Naive B cell (primary cell): ENCODE measurements at regions not wholly inside any gene's neighbourhood (a gene's known extent, or its start where the extent isn't known, plus 50 kb on each side); places are given as distances from the start of the nearest gene placed in this dataset.

ENCODE experiments used
- ATAC-seq, 2 donors: fragments of 150-1000 bp; cut with Tn5 transposase; 2 replicates each; pipeline ENCODE4 v1.10.0; 2021; ENCODE audit warnings: low read depth in 2 of 2, mild to moderate bottlenecking in 2 of 2, moderate library complexity in 2 of 2
- DNase-seq: peaks from one replicate; pipeline ENCODE4 v3.0.0; 2022
- H3K27ac Mint-ChIP-seq, 6 donors: one replicate each; pipeline ENCODE4 v1.8.0; 2020 to 2022; ENCODE audit warnings: mild to moderate bottlenecking in 6 of 6, mixed read lengths in 6 of 6, moderate library complexity in 5 of 6, inconsistent platforms in 2 of 6
- H3K27me3 Mint-ChIP-seq, 3 donors: one replicate each; pipeline ENCODE4 v1.8.0; 2021 to 2022; ENCODE audit warnings: mixed read lengths in 3 of 3, mild to moderate bottlenecking in 1 of 3
- H3K36me3 Mint-ChIP-seq, 2 donors: one replicate each; pipeline ENCODE4 v1.8.0; 2020 to 2022; ENCODE audit warnings: mixed read lengths in 2 of 2, inconsistent platforms in 1 of 2, mild to moderate bottlenecking in 1 of 2
- H3K4me1 Mint-ChIP-seq, 3 donors: one replicate each; pipeline ENCODE4 v1.8.0; 2020 to 2022; ENCODE audit warnings: mixed read lengths in 3 of 3, inconsistent platforms in 1 of 3, mild to moderate bottlenecking in 1 of 3, moderate library complexity in 1 of 3
- H3K4me3 Mint-ChIP-seq, 8 donors: one replicate each; pipeline ENCODE4 v1.8.0; 2020 to 2022; ENCODE audit warnings: mild to moderate bottlenecking in 8 of 8, mixed read lengths in 8 of 8, moderate library complexity in 8 of 8, inconsistent platforms in 2 of 8
- H3K9me3 Mint-ChIP-seq, 7 donors: one replicate each; pipeline ENCODE4 v1.8.0; 2020 to 2022; ENCODE audit warnings: mixed read lengths in 7 of 7, mild to moderate bottlenecking in 5 of 7, inconsistent platforms in 2 of 7, moderate library complexity in 1 of 7

GRCh38 chr12:84692071-84692470 lies 220.5 kb downstream of the SLC6A15 start:
- H3K36me3 Mint-ChIP-seq = no peaks in the 10 kb centered on the region
- H3K27ac Mint-ChIP-seq = no peak overlapping the region
- DNase-seq = no peak
- no peaks in the 10 kb centered on the region for H3K27me3 Mint-ChIP-seq
- H3K4me1 Mint-ChIP-seq = no peaks in the 10 kb centered on the region
- H3K4me3 Mint-ChIP-seq = no peak overlapping the region
- peaks cover 0 to 3% (median 0%) of the 10 kb centered on the region in 7 donors for H3K9me3 Mint-ChIP-seq
- no peak for ATAC-seq

DNA sequence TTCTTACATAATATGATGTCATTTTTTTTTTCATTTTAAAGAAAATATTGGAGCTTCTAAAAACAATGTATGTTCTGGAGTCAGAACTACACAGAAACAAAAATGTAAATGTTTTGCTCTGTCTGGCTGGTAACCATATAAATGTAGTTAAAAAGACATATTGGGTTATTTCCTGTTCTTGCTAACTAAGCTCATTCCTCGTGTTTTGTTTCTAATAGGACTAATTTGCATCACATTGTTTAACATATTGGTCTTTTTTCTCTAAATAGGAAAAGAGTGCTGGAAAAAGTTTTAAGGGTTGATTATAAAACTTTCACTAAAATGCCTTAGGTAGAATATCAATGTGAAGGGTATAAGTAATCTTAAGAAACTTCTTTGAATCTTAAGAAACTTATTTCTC lies 221.3 kb downstream of the SLC6A15 start:
- Mint-ChIP-seq H3K4me3 (no peak overlapping the region), H3K9me3 (peaks cover 0 to 3% (median 0%) of the 10 kb centered on the region in 7 donors), H3K36me3 (no peaks in the 10 kb centered on the region), H3K27me3 (no peaks in the 10 kb centered on the region), H3K4me1 (no peaks in the 10 kb centered on the region), H3K27ac (no peak overlapping the region)
- DNase-seq = no peak
- no peak for ATAC-seq

GRCh38 chr12:84689638-84690037 lies 223.0 kb downstream of the SLC6A15 start:
- Mint-ChIP-seq H3K27ac (no peak overlapping the region), H3K9me3 (peaks cover 0 to 3% (median 0%) of the 10 kb centered on the region in 7 donors), H3K4me3 (no peak overlapping the region), H3K36me3 (no peaks in the 10 kb centered on the region), H3K4me1 (no peaks in the 10 kb centered on the region), H3K27me3 (no peaks in the 10 kb centered on the region)
- DNase-seq (no peak), ATAC-seq (no peak)

GRCh38 chr12:84685379-84685778 lies 227.2 kb downstream of the SLC6A15 start:
- H3K27me3 Mint-ChIP-seq = no peaks in the 10 kb centered on the region
- no peak for DNase-seq
- no peak overlapping the region for H3K27ac Mint-ChIP-seq
- H3K9me3 Mint-ChIP-seq = peaks cover 0 to 5% (median 0%) of the 10 kb centered on the region in 7 donors
- ATAC-seq = no peak
- no peak overlapping the region for H3K4me3 Mint-ChIP-seq
- no peaks in the 10 kb centered on the region for H3K36me3 Mint-ChIP-seq
- no peaks in the 10 kb centered on the region for H3K4me1 Mint-ChIP-seq

GRCh38 chr12:84676787-84677186 lies 235.8 kb downstream of the SLC6A15 start:
- ATAC-seq = no peak
- Mint-ChIP-seq H3K4me1 (no peaks in the 10 kb centered on the region), H3K27ac (no peak overlapping the region), H3K9me3 (peaks cover 0 to 5% (median 0%) of the 10 kb centered on the region in 7 donors), H3K4me3 (no peak overlapping the region), H3K36me3 (no peaks in the 10 kb centered on the region), H3K27me3 (no peaks in the 10 kb centered on the region)
- no peak for DNase-seq

DNA sequence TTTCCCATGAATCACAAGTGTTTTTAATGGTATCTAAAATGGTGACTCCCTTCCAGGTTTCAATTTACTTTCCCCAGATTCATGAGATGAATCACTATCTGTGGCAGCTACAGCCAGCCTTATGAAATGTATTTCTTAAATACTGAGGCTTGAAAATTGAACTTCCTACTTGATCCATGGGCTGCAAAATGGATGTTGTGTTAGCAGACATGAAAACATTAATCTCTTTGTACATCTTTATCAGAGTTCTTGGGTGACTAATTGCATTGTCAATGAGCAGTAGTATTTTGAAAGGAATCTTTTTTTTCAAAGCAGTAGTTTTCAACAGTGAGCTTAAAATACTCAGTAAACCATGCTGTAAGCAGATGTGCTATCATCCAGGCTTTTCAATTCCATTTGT lies 250.8 kb downstream of the SLC6A15 start:
- no peak overlapping the region for H3K27ac Mint-ChIP-seq
- H3K27me3 Mint-ChIP-seq = no peaks in the 10 kb centered on the region
- DNase-seq = no peak
- ATAC-seq = no peak
- no peak overlapping the region for H3K4me3 Mint-ChIP-seq
- H3K36me3 Mint-ChIP-seq = no peaks in the 10 kb centered on the region
- no peaks in the 10 kb centered on the region for H3K4me1 Mint-ChIP-seq
- H3K9me3 Mint-ChIP-seq = peaks cover 0 to under 1% (median 0%) of the 10 kb centered on the region in 7 donors

DNA sequence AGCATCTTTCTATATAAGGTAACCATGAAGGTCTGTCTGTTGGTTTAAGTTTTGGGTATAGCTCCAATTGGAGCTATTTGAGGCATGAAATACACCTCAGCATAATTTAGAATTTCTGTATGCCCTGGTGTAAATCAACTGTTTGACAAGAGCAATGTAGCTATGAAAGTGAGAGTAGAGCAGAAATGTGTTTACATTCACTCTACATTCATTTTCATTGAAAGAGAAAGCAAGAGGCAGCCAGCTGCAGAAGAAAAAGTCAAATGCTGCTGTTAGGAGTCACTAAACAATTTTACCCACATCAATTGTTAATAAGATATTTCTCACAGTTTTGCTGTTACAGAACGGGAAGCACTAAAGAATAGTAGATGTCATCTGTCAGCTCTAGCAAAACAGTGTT lies 252.5 kb downstream of the SLC6A15 start:
- Mint-ChIP-seq H3K4me1 (no peaks in the 10 kb centered on the region), H3K27ac (no peak overlapping the region), H3K36me3 (no peaks in the 10 kb centered on the region), H3K4me3 (no peak overlapping the region), H3K9me3 (peaks cover 0 to 1% (median 0%) of the 10 kb centered on the region in 7 donors), H3K27me3 (no peaks in the 10 kb centered on the region)
- DNase-seq (no peak), ATAC-seq (no peak)

DNA sequence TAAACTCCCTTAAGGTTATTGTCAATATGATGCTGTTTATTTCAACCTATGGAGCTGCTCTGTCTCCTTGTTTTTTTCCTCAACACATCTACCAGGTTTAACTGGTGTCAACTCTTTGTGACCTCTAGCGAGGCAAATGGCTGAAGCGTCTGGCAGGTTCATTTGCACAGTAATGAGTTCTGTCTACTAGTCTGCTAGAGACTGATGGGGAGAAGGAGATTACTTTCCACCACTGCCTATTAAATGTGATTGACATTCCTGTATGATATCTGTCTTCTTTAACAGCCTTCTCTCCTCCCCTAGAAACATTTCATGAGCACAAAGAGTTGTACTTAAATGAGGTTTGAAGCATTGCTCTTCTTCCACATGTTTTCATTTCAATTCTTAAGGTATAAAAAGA lies 253.7 kb downstream of the SLC6A15 start:
- Mint-ChIP-seq H3K27me3 (no peaks in the 10 kb centered on the region), H3K4me1 (no peaks in the 10 kb centered on the region), H3K36me3 (no peaks in the 10 kb centered on the region), H3K4me3 (no peak overlapping the region), H3K27ac (no peak overlapping the region), H3K9me3 (peaks cover 0 to 1% (median 0%) of the 10 kb centered on the region in 7 donors)
- DNase-seq (no peak), ATAC-seq (no peak)

DNA sequence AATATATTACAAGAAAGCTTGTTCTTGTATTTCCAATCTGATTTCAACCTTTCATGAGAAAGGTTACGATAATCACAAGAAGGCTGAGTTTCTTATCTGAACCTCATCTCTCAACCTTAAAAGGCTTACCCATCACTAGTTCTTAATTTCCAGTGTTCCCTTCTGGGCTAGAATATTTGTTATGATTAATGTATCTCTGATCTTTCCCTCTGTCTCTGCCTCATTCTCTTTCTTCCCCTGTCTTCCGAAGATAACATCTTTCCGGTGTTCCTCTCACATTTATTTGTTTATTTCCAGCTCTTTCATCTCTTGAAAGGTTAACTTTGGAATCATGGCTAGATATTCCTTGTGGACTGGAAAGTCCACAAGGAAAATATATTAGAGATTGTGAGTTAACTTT lies 255.9 kb downstream of the SLC6A15 start:
- H3K4me3 Mint-ChIP-seq = no peak overlapping the region
- H3K4me1 Mint-ChIP-seq = no peaks in the 10 kb centered on the region
- H3K9me3 Mint-ChIP-seq = peaks cover 0 to 1% (median 0%) of the 10 kb centered on the region in 7 donors
- no peaks in the 10 kb centered on the region for H3K27me3 Mint-ChIP-seq
- ATAC-seq (no peak), DNase-seq (no peak)
- H3K36me3 Mint-ChIP-seq = no peaks in the 10 kb centered on the region
- H3K27ac Mint-ChIP-seq = no peak overlapping the region

DNA sequence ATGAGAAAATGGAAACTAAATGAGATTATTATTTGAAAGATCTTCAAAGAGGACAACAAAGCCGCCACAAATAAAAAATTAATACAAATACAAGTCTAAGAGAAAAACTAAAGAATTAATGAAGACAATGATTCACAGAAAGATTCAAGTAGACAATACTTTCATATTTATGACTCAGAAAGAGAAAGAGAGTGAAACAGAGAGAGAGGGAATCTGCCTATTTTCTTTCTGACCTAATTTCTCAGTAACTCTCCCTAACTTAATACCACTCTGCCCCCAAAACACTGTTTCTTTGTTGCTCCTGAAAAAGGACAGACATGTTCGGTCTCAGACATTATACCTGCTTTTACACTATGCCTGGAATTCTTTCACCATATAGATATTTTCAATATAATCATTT lies 259.1 kb downstream of the SLC6A15 start:
- no peak for ATAC-seq

GRCh38 chr12:84648425-84648824 lies 264.2 kb downstream of the SLC6A15 start:
- H3K9me3 Mint-ChIP-seq = peaks cover 0 to 1% (median 0%) of the 10 kb centered on the region in 7 donors
- H3K27ac Mint-ChIP-seq = no peak overlapping the region
- DNase-seq (no peak), ATAC-seq (no peak)
- H3K4me3 Mint-ChIP-seq = no peak overlapping the region
- H3K27me3 Mint-ChIP-seq = no peaks in the 10 kb centered on the region
- no peaks in the 10 kb centered on the region for H3K36me3 Mint-ChIP-seq
- no peaks in the 10 kb centered on the region for H3K4me1 Mint-ChIP-seq

More for the DNA sequence above, 259.1 kb downstream of the SLC6A15 start:
- no peak overlapping the region for H3K27ac Mint-ChIP-seq
- no peaks in the 10 kb centered on the region for H3K27me3 Mint-ChIP-seq
- no peaks in the 10 kb centered on the region for H3K4me1 Mint-ChIP-seq
- H3K4me3 Mint-ChIP-seq = no peak overlapping the region
- DNase-seq = no peak
- H3K36me3 Mint-ChIP-seq = no peaks in the 10 kb centered on the region
- H3K9me3 Mint-ChIP-seq = peaks cover 0 to 1% (median 0%) of the 10 kb centered on the region in 7 donors

DNA sequence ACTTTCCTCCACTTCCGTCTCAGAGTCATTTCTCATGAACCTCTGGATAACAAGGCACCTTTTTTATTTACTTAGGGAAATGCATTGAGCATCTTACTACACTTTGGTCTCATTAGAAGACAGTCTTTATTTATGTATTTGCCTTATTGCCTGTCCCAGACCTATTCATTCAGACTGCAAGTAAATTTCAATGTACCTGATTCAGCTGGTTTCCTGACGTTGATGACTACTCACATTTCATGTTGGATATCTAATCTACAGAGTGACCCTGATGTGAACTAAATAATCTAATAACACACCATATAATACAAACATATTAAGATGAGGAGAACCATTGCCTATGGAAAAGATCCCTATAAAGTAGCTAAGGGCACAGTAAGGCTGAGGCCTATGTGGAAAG lies 267.7 kb downstream of the SLC6A15 start:
- DNase-seq (no peak), ATAC-seq (no peak)
- Mint-ChIP-seq H3K9me3 (peaks cover 0 to under 1% (median 0%) of the 10 kb centered on the region in 7 donors), H3K36me3 (no peaks in the 10 kb centered on the region), H3K27ac (no peak overlapping the region), H3K27me3 (no peaks in the 10 kb centered on the region), H3K4me1 (no peaks in the 10 kb centered on the region), H3K4me3 (no peak overlapping the region)

DNA sequence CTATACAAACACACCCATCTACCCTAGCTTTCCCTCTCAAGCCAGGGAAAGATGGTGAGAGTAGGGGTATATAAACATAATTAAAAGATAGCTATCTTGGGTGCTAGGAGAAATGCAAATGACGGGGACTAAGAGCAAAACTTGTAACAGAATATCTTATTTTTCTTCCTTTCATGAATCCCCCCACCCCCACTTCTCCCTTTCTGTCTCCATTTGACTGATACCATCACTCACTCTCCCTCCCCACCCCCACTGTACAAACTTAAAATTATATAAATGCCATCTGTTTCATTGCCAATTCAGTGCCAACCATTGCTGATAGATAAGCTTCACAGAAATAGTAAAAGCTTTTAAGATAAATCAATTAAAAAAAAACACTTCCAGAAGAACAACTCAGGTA lies 268.6 kb downstream of the SLC6A15 start:
- no peaks in the 10 kb centered on the region for H3K9me3 Mint-ChIP-seq
- no peaks in the 10 kb centered on the region for H3K27me3 Mint-ChIP-seq
- no peaks in the 10 kb centered on the region for H3K4me1 Mint-ChIP-seq
- H3K27ac Mint-ChIP-seq = no peak overlapping the region
- no peak overlapping the region for H3K4me3 Mint-ChIP-seq
- ATAC-seq (no peak), DNase-seq (no peak)
- no peaks in the 10 kb centered on the region for H3K36me3 Mint-ChIP-seq

DNA sequence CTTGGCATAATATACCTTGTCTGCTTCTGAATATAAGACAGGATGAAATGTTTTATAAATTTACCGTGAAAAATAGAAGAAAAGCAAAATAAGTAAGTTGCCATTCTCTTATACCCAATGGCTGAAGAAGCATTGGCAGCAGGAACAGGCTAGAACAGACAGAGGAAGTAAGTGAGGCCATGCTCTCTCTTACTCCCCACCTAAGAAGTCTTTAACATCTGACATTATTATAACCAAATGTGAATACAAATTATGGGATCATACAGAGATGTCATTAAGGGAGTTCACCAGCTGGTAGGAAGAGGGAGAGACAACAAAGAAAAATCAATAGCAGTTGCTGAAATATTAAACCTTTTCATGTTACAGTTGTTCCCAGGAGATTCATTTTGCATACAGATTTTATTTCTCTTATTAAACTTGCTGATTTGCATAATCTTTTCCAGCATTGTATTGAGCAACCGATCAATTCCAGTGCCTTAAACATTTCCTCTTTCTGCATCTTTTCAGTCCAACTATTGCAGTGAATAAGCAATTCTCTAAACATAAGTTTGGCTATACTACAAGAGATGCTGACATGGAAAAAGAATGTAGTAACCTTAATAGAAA lies 270.6 kb downstream of the SLC6A15 start:
- H3K27me3 Mint-ChIP-seq = no peaks in the 10 kb centered on the region
- no peaks in the 10 kb centered on the region for H3K4me1 Mint-ChIP-seq
- H3K9me3 Mint-ChIP-seq = no peaks in the 10 kb centered on the region
- no peaks in the 10 kb centered on the region for H3K36me3 Mint-ChIP-seq
- H3K4me3 Mint-ChIP-seq = no peak overlapping the region
- ATAC-seq (no peak), DNase-seq (no peak)
- H3K27ac Mint-ChIP-seq = no peak overlapping the region

DNA sequence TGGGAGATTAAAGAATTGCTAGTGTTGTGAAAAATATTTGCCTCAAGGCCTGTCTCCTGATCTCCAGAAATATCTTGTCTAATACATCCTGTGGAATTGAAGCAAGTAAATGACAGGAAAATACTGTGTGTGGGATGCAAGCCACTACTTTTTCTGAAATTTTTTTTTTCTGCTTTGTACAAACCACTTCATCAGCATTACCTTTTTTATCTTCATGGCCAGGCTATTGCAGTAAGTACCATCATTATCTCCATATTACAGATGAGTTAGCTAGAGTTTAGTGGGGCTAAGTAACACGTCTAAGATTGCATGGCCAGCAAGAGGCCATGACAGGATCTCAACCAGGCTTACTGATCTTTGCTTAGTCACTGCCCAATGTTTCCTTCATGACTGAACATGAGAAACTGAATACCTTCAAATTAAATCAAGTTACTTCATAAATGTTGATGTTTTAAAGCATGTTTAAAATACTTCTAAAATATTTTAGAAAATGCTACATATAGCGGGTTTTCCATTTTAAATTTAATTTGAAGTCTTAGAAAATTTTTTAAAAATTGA lies 273.7 kb downstream of the SLC6A15 start:
- ATAC-seq = no peak
- no peaks in the 10 kb centered on the region for H3K4me1 Mint-ChIP-seq

More for the DNA sequence above, 273.7 kb downstream of the SLC6A15 start:
- no peaks in the 10 kb centered on the region for H3K27me3 Mint-ChIP-seq
- no peaks in the 10 kb centered on the region for H3K36me3 Mint-ChIP-seq
- no peak overlapping the region for H3K27ac Mint-ChIP-seq
- no peak overlapping the region for H3K4me3 Mint-ChIP-seq
- H3K9me3 Mint-ChIP-seq = peaks cover 0 to 2% (median 0%) of the 10 kb centered on the region in 7 donors
- no peak for DNase-seq
